ENCODE measurements at regions not wholly inside any gene's neighbourhood (a gene's known extent, or its start where the extent isn't known, plus 50 kb on each side); places are given as distances from the start of the nearest gene placed in this dataset.

GRCh38 chr13:31538067-31539042 is 201.0 kb upstream of the RXFP2 start:
- DNase-seq, result no peak
- Histone ChIP-seq H3K27me3 (no peaks in the 10 kb centered on the region), H3K4me3 (no peak overlapping the region), H3K27ac (no peak overlapping the region), H3K36me3 (replicated peaks in 1 of 2) (no peaks in the 10 kb centered on the region), H3K4me1 (replicated peaks in 1 of 2) (no peaks in the 10 kb centered on the region), H3K9me3 (replicated peaks in 1 of 3) (no peaks in the 10 kb centered on the region)
- WGBS, 4 donors, result 36 to 47% (median 37%) methylated on average over 6 of the region's 6 CpGs
- intact Hi-C loops (cut with DNase I), result no loop called here
- TF ChIP-seq CTCF (IDR thresholded peaks at IDR 0.05) (peak in 5 of 6 experiments; percentile 8 to 46 (median 24)), POLR2A (IDR thresholded peaks at IDR 0.05) (no peak)

GRCh38 chr13:31540281-31540680 is 199.0 kb upstream of the RXFP2 start:
- H3K4me1 ChIP-seq (replicated peaks in 1 of 2), result no peaks in the 10 kb centered on the region
- H3K36me3 ChIP-seq (replicated peaks in 1 of 2), result no peaks in the 10 kb centered on the region
- no peaks in the 10 kb centered on the region for H3K9me3 ChIP-seq (replicated peaks in 1 of 3)
- 64 to 83% (median 67%) methylated on average over 2 of the region's 2 CpGs for WGBS, 4 donors
- no peak for TF ChIP-seq CTCF (IDR thresholded peaks at IDR 0.05)
- TF ChIP-seq POLR2A (IDR thresholded peaks at IDR 0.05), result no peak
- DNase-seq, result no peak
- intact Hi-C loops (cut with DNase I), result no loop called here
- no peak overlapping the region for H3K4me3 ChIP-seq
- no peak overlapping the region for H3K27ac ChIP-seq
- H3K27me3 ChIP-seq, result no peaks in the 10 kb centered on the region

- H3K27ac ChIP-seq, result no peak overlapping the region
- H3K9me3 ChIP-seq (replicated peaks in 1 of 3), result no peaks in the 10 kb centered on the region
- no peak for DNase-seq
- H3K4me3 ChIP-seq, result no peak overlapping the region
- TF ChIP-seq POLR2A (IDR thresholded peaks at IDR 0.05) (no peak), CTCF (IDR thresholded peaks at IDR 0.05) (no peak)
- H3K27me3 ChIP-seq, result no peaks in the 10 kb centered on the region
- no peaks in the 10 kb centered on the region for H3K4me1 ChIP-seq (replicated peaks in 1 of 2)
- intact Hi-C loops (cut with DNase I), result no loop called here
- H3K36me3 ChIP-seq (replicated peaks in 1 of 2), result no peaks in the 10 kb centered on the region
Measured at GRCh38 chr13:31543190-31543589, 196.1 kb upstream of the RXFP2 start.

GRCh38 chr13:31545616-31546015 is 193.7 kb upstream of the RXFP2 start:
- intact Hi-C loops (cut with DNase I), result no loop called here
- Histone ChIP-seq H3K27ac (no peak overlapping the region), H3K4me3 (no peak overlapping the region), H3K36me3 (replicated peaks in 1 of 2) (no peaks in the 10 kb centered on the region), H3K4me1 (replicated peaks in 1 of 2) (no peaks in the 10 kb centered on the region), H3K27me3 (no peaks in the 10 kb centered on the region), H3K9me3 (replicated peaks in 1 of 3) (no peaks in the 10 kb centered on the region)
- TF ChIP-seq POLR2A (IDR thresholded peaks at IDR 0.05) (no peak), CTCF (IDR thresholded peaks at IDR 0.05) (no peak)
- WGBS, 4 donors, result 29 to 43% (median 35%) methylated on average over 3 of the region's 3 CpGs
- no peak for DNase-seq

Data from adrenal gland (tissue), 9 donors.